ENCODE measurements at regions not wholly inside any gene's neighbourhood (a gene's known extent, or its start where the extent isn't known, plus 50 kb on each side); places are given as distances from the start of the nearest gene placed in this dataset.

- no TSS peak for BruUV-seq (replicated peaks)
- no peaks in the 10 kb centered on the region for H3K4me1 Mint-ChIP-seq (ENCODE audit: insufficient read depth, unreplicated experiment)
- ChIA-PET POLR2A (no interaction called here), CTCF (interaction anchor here (0.8 to 3.0 kb wide), 3 partner anchors 13 to 69 kb away, joined by 3 to 16 read pairs (median 10); no protein-coding TSS in a partner anchor)
- no peaks in the 10 kb centered on the region for H3K36me3 Mint-ChIP-seq (ENCODE audit: insufficient read depth, unreplicated experiment)
- no peak overlapping the region for H3K4me3 Mint-ChIP-seq (ENCODE audit: unreplicated experiment)
- H3K9me3 Mint-ChIP-seq (ENCODE audit: unreplicated experiment) = no peaks in the 10 kb centered on the region
- H3K27me3 Mint-ChIP-seq (ENCODE audit: insufficient read depth, unreplicated experiment) = peaks cover 12% of the 10 kb centered on the region
- TF ChIP-seq, protein P1, sequence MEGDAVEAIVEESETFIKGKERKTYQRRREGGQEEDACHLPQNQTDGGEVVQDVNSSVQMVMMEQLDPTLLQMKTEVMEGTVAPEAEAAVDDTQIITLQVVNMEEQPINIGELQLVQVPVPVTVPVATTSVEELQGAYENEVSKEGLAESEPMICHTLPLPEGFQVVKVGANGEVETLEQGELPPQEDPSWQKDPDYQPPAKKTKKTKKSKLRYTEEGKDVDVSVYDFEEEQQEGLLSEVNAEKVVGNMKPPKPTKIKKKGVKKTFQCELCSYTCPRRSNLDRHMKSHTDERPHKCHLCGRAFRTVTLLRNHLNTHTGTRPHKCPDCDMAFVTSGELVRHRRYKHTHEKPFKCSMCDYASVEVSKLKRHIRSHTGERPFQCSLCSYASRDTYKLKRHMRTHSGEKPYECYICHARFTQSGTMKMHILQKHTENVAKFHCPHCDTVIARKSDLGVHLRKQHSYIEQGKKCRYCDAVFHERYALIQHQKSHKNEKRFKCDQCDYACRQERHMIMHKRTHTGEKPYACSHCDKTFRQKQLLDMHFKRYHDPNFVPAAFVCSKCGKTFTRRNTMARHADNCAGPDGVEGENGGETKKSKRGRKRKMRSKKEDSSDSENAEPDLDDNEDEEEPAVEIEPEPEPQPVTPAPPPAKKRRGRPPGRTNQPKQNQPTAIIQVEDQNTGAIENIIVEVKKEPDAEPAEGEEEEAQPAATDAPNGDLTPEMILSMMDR (IDR thresholded peaks at IDR 0.05; ENCODE audit: unreplicated experiment) = no peak
- intact Hi-C loops (cut with micrococcal nuclease) = no loop called here
- no peak overlapping the region for H3K27ac Mint-ChIP-seq (ENCODE audit: low read depth, unreplicated experiment)
- no peak for DNase-seq (ENCODE audit: unreplicated experiment)
These were observed 74.9 kb upstream of the GPR45 start for GRCh38 chr2:105166688-105167087.

DNA sequence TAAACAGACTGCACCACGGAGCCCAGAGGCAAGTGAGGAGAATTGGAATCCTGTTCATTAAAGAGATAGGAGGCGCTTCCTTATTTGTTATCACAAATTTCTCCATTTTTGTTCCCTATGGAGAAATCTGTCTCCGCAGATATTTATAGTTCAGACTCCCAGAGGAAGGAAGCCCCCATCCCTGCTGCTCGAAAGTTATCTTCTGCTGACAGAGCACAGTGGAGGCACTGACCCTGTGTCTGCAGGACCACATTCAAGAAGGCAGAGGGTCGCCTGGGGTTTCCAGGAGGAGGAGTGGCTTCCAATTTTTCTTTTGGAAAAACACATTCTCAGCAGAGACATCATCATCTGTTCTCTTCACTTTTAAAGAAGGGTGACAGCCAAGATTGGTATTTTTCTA, 73.0 kb upstream of the GPR45 start:
- Mint-ChIP-seq H3K4me1 (ENCODE audit: insufficient read depth, unreplicated experiment) (no peaks in the 10 kb centered on the region), H3K4me3 (ENCODE audit: unreplicated experiment) (no peak overlapping the region), H3K9me3 (ENCODE audit: unreplicated experiment) (no peaks in the 10 kb centered on the region), H3K27ac (ENCODE audit: low read depth, unreplicated experiment) (no peak overlapping the region), H3K27me3 (ENCODE audit: insufficient read depth, unreplicated experiment) (peaks cover 21% of the 10 kb centered on the region), H3K36me3 (ENCODE audit: insufficient read depth, unreplicated experiment) (no peaks in the 10 kb centered on the region)
- TF ChIP-seq, protein P1 (IDR thresholded peaks at IDR 0.05; ENCODE audit: unreplicated experiment) = no peak
- ChIA-PET POLR2A (interaction anchor here (0.8 kb wide), 1 partner anchor 52 kb away, joined by 3 read pairs; no protein-coding TSS in a partner anchor), CTCF (no interaction called here)
- intact Hi-C loops (cut with micrococcal nuclease) = no loop called here
- DNase-seq (ENCODE audit: unreplicated experiment) = no peak
- no TSS peak for BruUV-seq (replicated peaks)

- no TSS peak for BruUV-seq (replicated peaks)
- POLR2A ChIA-PET = interaction anchor here (0.5 kb wide), 1 partner anchor 164 kb away, joined by 4 read pairs; no protein-coding TSS in a partner anchor
- Mint-ChIP-seq H3K4me1 (ENCODE audit: insufficient read depth, unreplicated experiment) (peaks cover 10% of the 10 kb centered on the region), H3K27ac (ENCODE audit: low read depth, unreplicated experiment) (no peak overlapping the region), H3K27me3 (ENCODE audit: insufficient read depth, unreplicated experiment) (peaks cover 38% of the 10 kb centered on the region), H3K36me3 (ENCODE audit: insufficient read depth, unreplicated experiment) (peaks cover 7% of the 10 kb centered on the region), H3K4me3 (ENCODE audit: unreplicated experiment) (no peak overlapping the region), H3K9me3 (ENCODE audit: unreplicated experiment) (no peaks in the 10 kb centered on the region)
- DNase-seq (ENCODE audit: unreplicated experiment) = no peak
- TF ChIP-seq, protein P1 (IDR thresholded peaks at IDR 0.05; ENCODE audit: unreplicated experiment) = no peak
- intact Hi-C loops (cut with micrococcal nuclease) = no loop called here
- CTCF ChIA-PET = interaction anchor here (1.1 to 1.6 kb wide), 3 partner anchors 60 to 61 kb away, joined by 3 to 6 read pairs (median 5); no protein-coding TSS in a partner anchor
These were observed 66.3 kb upstream of the GPR45 start for GRCh38 chr2:105175231-105175630.

GRCh38 chr2:105176429-105176828, 65.1 kb upstream of the GPR45 start:
- BruUV-seq (replicated peaks) = no TSS peak
- Mint-ChIP-seq H3K36me3 (ENCODE audit: insufficient read depth, unreplicated experiment) (peaks cover 7% of the 10 kb centered on the region), H3K4me1 (ENCODE audit: insufficient read depth, unreplicated experiment) (peaks cover 10% of the 10 kb centered on the region), H3K4me3 (ENCODE audit: unreplicated experiment) (no peak overlapping the region), H3K27me3 (ENCODE audit: insufficient read depth, unreplicated experiment) (peaks cover 38% of the 10 kb centered on the region), H3K27ac (ENCODE audit: low read depth, unreplicated experiment) (no peak overlapping the region), H3K9me3 (ENCODE audit: unreplicated experiment) (no peaks in the 10 kb centered on the region)
- CTCF ChIA-PET = interaction anchor here (0.6 to 1.3 kb wide), 3 partner anchors 61 to 252 kb away, joined by 3 to 7 read pairs (median 6); no protein-coding TSS in a partner anchor
- POLR2A ChIA-PET = no interaction called here
- no peak for DNase-seq (ENCODE audit: unreplicated experiment)
- intact Hi-C loops (cut with micrococcal nuclease) = no loop called here
- TF ChIP-seq, protein P1 (IDR thresholded peaks at IDR 0.05; ENCODE audit: unreplicated experiment) = no peak

Data from MCF 10A (cell line).